ENCODE measurements at regions not wholly inside any gene's neighbourhood (a gene's known extent, or its start where the extent isn't known, plus 50 kb on each side); places are given as distances from the start of the nearest gene placed in this dataset.
A peak's percentile ranks its signal among the peaks of the same experiment; 100 is the strongest.

GRCh38 chr2:150156415-150156814 is 331.1 kb downstream of the RND3 start:
- peak; percentile 28 for DNase-seq
- in situ Hi-C loops (cut with HindIII; ENCODE audit: low pct_ligation_motif_present, low pct_unique_long_range_greater_than_20kb, low sequenced_read_pairs) = no loop called here

DNA sequence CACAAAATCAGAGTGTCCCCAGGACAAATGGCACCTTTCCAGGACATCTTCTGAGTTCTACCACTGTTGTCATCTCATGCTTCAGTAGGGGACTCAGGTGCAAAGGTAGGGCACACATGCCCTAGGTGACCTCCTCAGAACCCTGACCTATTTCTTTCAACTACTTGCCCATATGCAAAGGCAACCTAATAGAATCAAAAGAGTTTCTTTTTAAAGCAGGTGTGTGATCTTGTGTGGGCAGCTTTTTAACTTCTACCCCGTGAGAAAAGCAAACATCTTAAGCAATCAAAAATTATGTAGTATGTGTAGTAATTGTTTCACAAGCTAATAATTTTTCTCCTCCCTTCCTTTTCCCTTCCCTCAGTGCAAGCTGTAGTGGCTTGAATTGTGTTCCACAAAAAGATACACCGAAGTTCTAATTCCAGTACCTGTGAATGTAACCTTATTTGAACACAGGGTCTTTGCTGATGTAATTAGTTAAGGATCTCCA is 333.1 kb downstream of the RND3 start:
- in situ Hi-C loops (cut with HindIII; ENCODE audit: low pct_ligation_motif_present, low pct_unique_long_range_greater_than_20kb, low sequenced_read_pairs) = no loop called here
- DNase-seq = no peak

- DNase-seq = no peak
- in situ Hi-C loops (cut with HindIII; ENCODE audit: low pct_ligation_motif_present, low pct_unique_long_range_greater_than_20kb, low sequenced_read_pairs) = no loop called here
These were observed 333.7 kb downstream of the RND3 start for GRCh38 chr2:150153646-150154307.

DNA sequence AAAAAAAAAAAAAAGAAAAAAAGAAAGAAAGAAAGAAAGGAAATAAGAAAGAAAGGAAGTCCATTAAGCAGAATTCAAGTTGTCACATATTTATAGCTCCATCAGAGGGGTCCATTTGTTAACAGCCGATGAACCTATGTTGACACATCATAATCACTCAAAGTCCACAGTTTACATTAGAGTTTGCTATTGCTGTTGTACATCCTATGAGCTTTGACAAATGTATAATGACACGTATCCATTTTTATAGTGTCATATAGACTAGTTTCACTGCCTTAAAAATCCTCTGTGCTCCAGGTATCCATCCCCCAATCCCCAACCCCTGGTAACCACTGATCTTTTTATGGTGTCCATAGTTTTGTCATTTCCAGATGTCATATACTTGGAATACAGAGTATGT is 335.2 kb downstream of the RND3 start:
- in situ Hi-C loops (cut with HindIII; ENCODE audit: low pct_ligation_motif_present, low pct_unique_long_range_greater_than_20kb, low sequenced_read_pairs) = no loop called here
- no peak for DNase-seq

DNA sequence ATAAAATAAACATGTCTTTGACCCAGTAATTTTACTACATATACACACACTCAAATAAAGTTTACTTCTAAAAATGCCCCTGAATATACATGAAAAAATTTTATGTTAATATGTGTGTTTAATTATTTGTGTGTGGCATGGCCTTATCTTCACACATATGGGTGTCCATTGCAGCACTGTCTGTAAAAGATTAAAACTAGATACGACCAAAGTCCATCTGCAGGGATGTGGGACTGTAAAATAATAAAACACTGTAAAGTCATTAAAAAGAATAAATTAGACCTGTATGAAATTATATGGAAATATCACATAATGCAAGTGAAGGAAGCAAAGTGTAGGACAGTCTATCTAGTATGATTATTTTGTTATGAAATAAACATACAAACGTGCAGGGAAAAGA is 337.3 kb downstream of the RND3 start:
- DNase-seq = no peak
- in situ Hi-C loops (cut with HindIII; ENCODE audit: low pct_ligation_motif_present, low pct_unique_long_range_greater_than_20kb, low sequenced_read_pairs) = no loop called here

DNA sequence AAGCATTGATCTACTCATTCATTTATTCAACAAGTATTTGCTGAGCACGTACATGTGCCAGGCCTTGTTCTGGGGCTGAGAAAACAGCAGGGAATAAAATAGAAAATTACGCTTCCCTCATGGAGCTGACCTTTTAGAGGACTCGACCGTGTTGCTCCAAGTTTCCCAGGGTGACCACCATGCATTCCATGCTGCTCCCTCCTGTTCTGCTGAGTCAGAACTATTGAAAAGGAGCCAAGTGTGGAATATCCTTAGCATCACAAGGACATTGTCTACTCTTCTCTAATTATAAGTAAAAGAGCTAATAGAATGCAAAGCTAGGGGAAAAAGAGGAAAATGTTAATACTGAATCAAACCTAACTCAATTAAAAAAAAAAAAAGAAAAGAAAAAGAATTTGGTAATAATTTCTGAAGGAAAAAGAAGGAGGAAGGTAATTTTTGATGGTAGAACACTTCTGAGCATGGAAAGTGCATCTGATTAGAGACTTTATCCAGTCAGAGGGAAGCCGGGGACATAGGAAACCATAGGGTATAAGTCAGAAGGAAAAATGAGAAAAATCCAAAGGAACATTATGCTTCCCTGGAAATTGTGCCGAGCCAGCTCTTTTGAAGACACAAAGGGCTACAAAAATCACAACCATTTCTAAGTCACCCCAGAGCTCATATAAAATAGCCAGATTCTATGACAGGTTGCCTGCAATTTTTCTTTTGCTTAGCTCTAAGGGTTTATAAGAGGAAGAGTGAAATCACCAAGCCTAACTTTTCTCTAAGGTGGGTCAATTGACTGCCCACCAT is 339.4 kb downstream of the RND3 start:
- DNase-seq = no peak
- in situ Hi-C loops (cut with HindIII; ENCODE audit: low pct_ligation_motif_present, low pct_unique_long_range_greater_than_20kb, low sequenced_read_pairs) = no loop called here

DNA sequence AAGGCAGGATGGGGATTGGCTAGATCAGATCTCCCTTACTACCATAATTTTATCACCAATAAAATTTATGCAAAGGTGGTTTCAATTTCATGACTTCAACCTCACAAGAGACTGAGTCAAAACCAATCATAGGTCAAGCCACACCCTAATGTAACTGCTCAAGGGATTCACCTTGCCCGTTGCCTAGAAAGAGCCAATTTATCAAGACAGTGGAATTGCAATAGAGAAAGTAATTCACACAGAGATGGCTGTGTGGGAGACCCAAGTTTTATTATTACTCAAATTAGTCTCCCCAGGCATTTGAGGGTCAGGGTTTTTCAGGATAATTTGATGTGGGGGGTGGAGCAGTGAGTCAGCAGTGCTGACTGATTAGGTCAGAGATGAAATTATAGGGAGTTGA is 340.6 kb downstream of the RND3 start:
- no peak for DNase-seq
- in situ Hi-C loops (cut with HindIII; ENCODE audit: low pct_ligation_motif_present, low pct_unique_long_range_greater_than_20kb, low sequenced_read_pairs) = no loop called here

GRCh38 chr2:150145299-150145692 is 342.2 kb downstream of the RND3 start:
- in situ Hi-C loops (cut with HindIII; ENCODE audit: low pct_ligation_motif_present, low pct_unique_long_range_greater_than_20kb, low sequenced_read_pairs) = no loop called here
- no peak for DNase-seq

DNA sequence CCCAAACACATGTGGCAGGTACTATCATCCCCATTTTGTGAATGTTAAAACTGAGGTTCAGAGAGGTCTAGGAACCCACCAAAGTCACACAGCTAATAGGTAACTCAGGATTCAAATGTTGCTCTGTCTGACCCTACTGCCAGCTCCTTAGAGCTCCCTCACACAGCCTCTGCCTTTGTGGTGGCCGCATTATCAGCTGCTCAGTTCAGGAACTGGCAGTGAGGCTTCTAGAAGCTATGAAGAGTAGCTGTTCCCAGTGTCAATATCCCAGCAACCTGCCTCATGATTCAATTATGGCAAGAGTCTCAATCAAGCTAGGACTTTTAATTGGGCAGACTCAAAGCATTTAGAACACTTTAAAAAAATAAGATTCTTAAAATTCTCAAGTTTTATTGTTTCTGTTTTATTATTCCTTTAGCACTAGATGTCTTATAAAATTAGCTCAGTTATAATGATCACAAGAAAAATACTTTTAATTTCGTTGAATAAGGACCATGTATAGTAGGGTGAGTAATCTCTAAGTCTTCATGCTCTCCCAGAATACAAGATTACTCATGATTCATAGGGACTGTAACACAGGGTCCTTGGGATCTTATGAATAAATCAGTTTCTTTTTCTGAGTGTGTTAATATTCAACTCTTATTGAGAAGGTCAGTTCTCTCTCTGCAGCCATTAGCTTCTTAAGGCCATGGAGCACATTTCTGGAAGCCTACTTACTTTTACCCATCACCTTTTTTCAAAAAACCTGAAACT is 342.7 kb downstream of the RND3 start:
- in situ Hi-C loops (cut with HindIII; ENCODE audit: low pct_ligation_motif_present, low pct_unique_long_range_greater_than_20kb, low sequenced_read_pairs) = no loop called here
- peak; percentile 38 for DNase-seq

- in situ Hi-C loops (cut with HindIII; ENCODE audit: low pct_ligation_motif_present, low pct_unique_long_range_greater_than_20kb, low sequenced_read_pairs) = no loop called here
- DNase-seq = no peak
These were observed 344.4 kb downstream of the RND3 start for GRCh38 chr2:150143087-150143536.

DNA sequence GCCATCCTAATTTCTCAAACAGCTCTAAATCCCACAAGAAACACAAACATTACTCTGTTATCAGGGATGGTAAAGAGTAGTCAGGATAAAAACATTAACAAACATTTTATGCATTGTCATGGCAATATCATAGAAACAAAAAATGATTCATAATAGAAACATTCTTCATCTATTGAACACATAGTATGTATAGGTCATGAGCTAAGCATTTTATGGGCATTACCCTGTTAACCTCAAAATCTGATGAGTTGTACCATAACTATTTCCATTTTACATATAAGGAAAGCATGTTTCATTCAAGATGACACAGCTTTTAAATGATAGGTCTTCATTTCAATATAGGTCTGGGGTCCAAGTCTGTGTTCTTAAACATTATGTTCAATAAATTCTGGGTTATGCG is 344.9 kb downstream of the RND3 start:
- in situ Hi-C loops (cut with HindIII; ENCODE audit: low pct_ligation_motif_present, low pct_unique_long_range_greater_than_20kb, low sequenced_read_pairs) = no loop called here
- DNase-seq = peak; percentile 38

- DNase-seq = no peak
- in situ Hi-C loops (cut with HindIII; ENCODE audit: low pct_ligation_motif_present, low pct_unique_long_range_greater_than_20kb, low sequenced_read_pairs) = no loop called here
These were observed 346.1 kb downstream of the RND3 start for GRCh38 chr2:150141226-150142001.

DNA sequence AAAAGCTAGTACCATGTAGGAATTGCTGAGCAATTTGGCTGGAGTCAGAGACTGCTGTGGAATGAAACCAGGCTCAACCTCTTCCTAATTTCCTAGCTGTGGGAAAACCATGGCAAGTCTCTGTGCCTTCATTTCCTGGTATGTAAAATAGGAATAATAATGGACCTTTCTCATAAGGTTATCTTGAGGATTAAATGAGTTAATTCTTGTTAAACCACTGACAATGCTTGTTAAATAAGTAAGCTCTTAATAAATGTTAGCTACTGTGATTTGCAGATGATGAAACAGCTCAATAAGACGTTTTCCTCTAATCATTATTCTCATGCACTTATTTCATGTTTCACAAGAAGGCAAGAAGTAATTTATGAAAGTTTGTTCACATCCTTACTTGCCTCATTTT is 346.7 kb downstream of the RND3 start:
- in situ Hi-C loops (cut with HindIII; ENCODE audit: low pct_ligation_motif_present, low pct_unique_long_range_greater_than_20kb, low sequenced_read_pairs) = no loop called here
- DNase-seq = no peak

DNA sequence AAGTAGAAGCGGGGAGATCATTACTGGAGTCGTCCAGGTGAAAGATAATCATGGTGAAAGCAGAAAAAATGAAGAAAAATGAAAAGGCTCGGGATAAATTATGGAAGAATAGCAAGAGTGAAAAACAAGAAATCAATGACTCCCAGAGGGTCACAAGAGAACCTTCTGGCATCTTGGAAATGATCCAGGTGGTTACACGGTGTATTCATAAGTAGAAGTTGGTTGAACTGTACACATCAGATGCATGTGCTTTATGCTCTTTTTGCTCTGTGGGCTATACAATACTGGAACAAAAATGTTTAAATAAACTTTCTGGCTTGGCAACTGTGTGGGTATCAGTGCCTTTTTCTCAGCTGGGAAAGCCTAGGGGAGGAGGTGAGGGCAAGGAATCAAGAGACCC is 348.9 kb downstream of the RND3 start:
- DNase-seq = no peak
- in situ Hi-C loops (cut with HindIII; ENCODE audit: low pct_ligation_motif_present, low pct_unique_long_range_greater_than_20kb, low sequenced_read_pairs) = no loop called here

GRCh38 chr2:150137338-150138069 is 350.0 kb downstream of the RND3 start:
- in situ Hi-C loops (cut with HindIII; ENCODE audit: low pct_ligation_motif_present, low pct_unique_long_range_greater_than_20kb, low sequenced_read_pairs) = no loop called here
- no peak for DNase-seq

DNA sequence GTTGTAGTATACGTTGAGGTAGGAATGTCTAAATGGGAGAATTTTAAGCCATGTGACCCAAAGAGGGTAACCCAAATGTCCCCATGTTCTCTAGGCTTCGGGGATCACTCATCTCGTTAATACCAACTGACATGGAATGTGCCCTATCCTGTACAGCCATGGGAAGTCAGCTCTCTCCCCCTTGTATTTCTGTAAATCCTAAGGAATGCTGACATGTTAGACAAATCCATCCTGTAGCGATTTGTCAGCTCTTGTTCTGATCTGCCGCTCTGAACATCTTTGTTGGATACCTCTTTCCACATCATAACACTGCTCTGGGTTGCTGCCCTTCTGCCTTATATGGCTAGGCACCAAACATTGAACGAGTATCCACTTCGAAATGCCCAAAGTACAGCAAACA is 350.6 kb downstream of the RND3 start:
- no peak for DNase-seq
- in situ Hi-C loops (cut with HindIII; ENCODE audit: low pct_ligation_motif_present, low pct_unique_long_range_greater_than_20kb, low sequenced_read_pairs) = no loop called here

- in situ Hi-C loops (cut with HindIII; ENCODE audit: low pct_ligation_motif_present, low pct_unique_long_range_greater_than_20kb, low sequenced_read_pairs) = no loop called here
- no peak for DNase-seq
These were observed 351.1 kb downstream of the RND3 start for GRCh38 chr2:150136401-150136800.

DNA sequence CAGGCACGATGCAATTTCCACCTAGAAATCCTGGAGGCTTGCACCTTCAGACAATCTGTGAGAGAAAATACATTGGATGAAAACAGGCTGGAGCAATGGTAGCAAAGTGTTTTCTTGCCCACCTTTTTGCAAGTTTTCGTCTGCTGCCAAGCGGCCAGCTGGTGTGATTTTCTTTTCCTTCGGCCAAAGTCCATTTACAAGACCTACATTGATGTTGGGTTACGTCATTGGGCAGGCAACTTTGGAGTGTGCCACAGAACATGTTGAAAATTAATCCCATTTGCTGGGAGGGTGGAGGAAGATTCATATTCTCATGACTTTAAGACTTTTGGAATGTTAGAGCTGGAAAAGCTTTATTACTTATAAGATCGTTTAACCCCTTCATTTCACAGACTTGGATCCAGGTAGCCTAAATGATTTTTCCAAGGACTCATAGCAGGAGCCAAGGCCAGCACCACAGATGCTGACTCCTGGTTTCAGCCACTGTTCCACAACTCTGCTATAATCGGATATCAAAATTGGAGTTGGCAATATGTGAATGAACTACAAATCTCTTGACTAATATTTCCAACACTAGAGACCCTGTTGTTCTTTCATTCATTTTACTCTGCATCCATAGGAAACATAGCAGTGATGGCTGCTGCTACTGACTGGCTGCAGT is 352.1 kb downstream of the RND3 start:
- DNase-seq = peak; percentile 69
- in situ Hi-C loops (cut with HindIII; ENCODE audit: low pct_ligation_motif_present, low pct_unique_long_range_greater_than_20kb, low sequenced_read_pairs) = no loop called here

Measured in ACHN (cell line).